HG03439 (cell line): ENCODE measurements at regions not wholly inside any gene's neighbourhood (a gene's known extent, or its start where the extent isn't known, plus 50 kb on each side); places are given as distances from the start of the nearest gene placed in this dataset.

Experiments
- ATAC-seq: cut with Tn5 transposase; IDR thresholded peaks from one replicate; pipeline ENCODE4 v1.9.1; 2021; ENCODE audit warnings: mild to moderate bottlenecking, moderate library complexity; ENCODE audit not compliant: unreplicated experiment

GRCh38 chr1:224846119-224846907 is 83.2 kb upstream of the DNAH14 start:
- ATAC-seq = no peak

GRCh38 chr1:224850446-224850845 is 79.0 kb upstream of the DNAH14 start:
- ATAC-seq = no peak

DNA sequence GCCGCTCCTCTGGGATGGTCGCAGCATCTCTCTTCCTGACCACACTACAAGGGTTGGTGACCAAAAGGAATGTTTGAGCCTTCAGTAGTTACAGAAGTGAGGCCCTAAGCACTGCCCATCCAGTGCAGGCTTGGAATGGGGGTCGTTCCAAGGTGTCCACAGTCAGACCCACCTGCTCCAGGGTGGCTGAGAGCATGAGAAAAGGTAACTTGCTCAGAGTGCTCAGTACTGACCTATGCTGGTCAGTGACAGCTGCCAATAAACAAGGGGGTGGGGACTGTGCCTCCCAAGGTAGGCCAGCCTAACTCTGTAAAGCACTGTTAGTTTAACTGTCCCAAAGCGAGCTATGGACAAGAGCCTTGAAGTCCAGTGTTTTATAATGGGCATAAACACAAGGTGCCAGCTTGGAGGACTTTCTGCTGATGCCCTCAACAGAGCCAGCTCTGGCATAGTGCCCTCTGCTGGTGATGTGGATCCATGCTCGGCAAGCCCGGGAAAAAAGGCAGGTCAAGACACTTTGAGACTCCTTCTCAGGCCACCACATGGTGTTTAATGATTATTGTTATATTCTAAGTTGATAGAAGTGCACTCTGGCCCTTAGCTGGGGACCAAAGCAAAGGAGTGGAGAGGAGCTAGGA is 78.1 kb upstream of the DNAH14 start:
- ATAC-seq = peak; percentile 82

DNA sequence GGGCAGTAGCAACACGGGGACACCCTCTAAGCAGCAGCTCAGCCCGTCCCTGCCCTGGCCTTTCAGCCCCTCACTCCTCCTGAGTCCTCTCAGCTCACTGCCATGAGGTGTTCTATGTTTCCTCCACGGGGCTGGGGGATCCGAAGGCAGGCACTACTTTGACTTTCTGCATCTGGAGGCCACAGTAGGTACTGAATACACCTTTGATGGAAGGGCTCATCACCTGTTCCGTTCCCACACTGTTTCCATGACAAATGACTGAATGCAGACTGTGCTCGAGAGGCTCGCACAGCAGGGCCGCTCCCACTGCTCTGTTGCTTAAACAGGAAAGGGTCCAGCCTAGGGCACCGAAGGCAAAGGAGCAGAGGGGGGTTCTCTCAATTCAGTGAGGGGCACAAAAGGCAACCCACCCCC is 77.6 kb upstream of the DNAH14 start:
- ATAC-seq = peak; percentile 32

DNA sequence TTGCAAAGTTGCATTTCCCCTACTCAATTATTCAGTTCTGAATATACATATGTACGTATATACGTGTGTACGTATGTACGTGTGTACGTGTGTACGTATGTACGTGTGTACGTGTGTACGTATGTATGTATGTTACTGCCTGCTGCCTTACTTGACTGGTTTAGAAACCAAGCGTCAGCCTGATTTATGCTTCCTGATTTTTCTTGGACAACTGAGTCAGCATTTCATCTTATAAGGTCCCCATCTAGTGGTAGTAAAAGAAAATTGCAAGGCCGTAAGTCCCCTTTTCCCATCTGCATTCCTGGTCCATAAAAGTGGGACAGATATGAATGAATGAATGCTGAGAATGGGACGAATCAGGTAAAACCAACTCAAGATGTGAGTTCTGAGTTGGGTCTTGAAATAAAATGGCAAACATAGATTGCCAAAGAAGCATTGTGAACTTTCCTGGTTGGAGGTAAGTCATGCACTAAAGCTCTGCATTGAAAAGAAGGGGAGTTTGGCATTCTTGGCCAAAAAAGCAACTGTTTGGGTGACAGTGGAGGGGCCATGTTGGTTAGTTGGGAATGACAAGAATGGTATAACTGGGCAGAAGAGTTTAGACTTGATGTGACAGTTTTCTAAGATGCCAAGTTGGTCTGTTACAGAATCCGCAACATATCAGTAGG is 76.4 kb upstream of the DNAH14 start:
- no peak for ATAC-seq

- ATAC-seq = no peak
These were observed 72.5 kb upstream of the DNAH14 start for GRCh38 chr1:224856973-224857372.

GRCh38 chr1:224859651-224860050 is 69.8 kb upstream of the DNAH14 start:
- no peak for ATAC-seq

DNA sequence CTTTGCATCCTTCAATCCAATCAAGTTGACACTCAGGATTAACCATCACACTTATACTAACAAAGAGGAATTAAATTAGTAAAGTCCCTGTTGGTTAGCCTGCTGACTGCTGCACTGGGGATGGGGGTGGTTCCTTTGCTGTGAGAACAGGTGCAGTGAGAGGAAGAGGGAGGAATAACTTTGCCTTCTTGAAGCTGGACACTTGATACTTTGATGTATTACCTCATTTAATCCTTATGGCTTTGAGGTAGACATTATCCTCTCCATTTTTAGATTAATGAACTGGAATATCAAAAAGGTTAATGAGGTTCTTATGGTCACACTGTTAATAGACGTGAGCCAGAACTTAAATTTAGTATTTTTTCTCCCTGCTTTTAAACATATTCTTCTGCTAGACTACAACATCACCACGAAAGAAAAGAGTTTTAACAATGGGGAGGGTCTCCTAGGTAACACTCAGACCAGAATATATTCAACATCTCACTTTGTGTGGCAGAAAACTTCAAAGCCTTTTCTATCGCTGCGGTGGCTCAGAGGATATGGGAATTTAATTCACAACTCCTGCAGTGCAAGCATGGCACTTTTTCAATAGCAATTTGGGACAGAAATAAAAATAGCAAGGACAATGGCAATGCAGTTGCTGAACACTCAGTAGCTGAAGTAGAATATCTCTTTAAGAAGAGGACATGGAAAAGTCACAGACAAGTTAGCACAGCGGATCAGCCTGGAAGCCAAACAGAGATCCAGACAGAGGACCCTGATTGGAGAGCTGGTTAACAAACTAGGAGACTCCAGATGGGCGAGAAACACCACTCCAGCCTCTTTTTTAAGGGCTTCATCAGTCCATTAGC is 68.8 kb upstream of the DNAH14 start:
- no peak for ATAC-seq

GRCh38 chr1:224861339-224861716 is 68.1 kb upstream of the DNAH14 start:
- ATAC-seq = no peak

- no peak for ATAC-seq
These were observed 66.0 kb upstream of the DNAH14 start for GRCh38 chr1:224863486-224863885.

DNA sequence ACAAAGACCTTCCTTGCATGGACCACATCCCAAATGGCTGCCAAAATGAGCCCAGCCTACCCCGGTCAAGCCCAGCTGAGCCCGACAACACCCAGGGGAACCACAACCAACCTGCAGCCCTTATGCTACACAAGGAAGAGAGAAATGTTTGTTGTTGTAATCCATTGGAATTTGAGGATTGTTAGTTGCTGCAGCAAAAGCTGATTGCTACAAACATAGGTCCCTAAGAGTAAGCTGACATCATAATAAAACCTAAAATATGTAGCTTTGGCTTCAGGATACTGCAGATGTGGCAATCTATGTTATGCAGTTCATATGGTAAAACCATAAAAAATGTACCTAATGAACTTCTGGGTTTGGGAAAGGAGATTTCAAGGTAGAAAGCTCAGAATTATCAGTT is 65.5 kb upstream of the DNAH14 start:
- no peak for ATAC-seq

DNA sequence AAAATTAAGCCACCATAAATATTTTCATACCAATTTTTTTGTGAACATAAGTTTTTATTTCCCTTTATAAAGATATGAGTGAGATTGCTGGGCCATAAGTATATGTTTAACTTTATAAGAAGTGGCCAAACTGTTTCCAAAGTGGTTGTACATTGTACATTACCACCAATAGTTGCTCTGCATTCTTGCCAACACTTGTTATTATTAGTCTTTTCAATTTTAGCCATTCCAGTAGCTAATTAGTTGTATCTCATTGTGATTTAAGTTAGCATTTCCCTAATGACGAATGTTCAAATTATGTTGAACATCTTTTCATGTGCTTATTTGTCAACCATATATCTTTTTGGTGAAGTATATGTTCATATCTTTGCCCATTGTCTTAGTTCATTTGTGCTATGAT is 64.0 kb upstream of the DNAH14 start:
- ATAC-seq = no peak

DNA sequence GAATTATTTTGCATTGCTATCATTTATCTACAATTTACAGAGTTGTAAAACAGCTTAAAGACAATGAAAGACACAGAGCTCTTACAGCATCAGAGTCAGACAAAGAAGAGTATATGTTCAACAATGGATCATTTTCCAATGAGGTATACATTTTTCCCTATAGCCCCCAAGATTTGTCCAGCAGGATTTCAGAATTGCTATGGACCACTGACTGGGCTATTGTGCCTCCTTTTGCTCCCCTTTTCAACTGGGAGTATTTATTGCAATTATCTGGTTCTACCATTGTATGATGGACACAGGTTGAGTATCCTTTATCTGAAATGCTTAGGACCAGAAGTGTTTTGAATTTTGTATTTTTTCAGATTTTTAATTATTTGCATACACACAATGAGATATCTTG is 62.5 kb upstream of the DNAH14 start:
- ATAC-seq = no peak

GRCh38 chr1:224867715-224868114 is 61.8 kb upstream of the DNAH14 start:
- no peak for ATAC-seq

GRCh38 chr1:224872832-224873433 is 56.5 kb upstream of the DNAH14 start:
- no peak for ATAC-seq

DNA sequence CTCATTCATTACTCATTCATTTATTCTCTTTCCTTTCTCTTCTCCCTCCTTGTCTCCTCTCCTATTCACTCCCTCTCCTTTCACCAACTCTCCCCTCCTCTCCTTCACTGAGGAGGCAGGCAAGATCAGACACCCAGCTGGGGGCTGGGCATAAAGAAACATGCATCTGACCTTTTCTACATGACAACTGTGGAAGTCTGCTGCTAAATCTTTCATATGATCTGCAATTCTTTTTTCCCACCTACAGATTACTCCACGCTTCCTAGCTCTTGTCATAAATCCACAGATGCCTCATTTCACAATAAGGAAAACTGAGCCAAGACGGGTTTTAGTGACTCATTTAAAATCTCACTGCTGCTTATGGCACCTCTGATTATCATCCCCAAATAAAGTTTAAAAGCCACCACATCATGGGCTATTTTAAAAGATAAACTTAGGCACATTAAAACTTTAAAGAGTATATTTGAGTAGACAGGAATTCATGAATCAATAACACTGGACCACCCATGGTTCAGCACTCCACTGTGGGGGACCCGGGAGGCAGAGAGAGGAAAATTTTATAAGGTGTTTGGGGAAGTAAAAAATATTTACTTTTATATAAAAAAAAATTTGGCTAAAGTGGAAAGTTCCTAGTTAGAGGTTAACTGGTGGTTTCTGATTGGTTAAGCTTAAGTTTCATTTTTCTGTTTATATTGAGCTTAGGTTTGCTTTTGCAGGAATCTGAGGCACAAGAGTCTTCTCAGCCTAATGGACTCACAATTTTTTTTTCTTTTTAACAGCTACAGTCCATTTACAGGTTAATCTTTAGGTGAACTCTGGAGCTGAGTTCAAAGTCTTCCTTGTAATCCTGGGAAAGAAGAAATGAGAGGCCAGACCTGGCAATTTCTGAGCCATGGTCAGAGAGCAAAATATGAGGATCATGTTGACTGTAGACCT is 55.8 kb upstream of the DNAH14 start:
- no peak for ATAC-seq

DNA sequence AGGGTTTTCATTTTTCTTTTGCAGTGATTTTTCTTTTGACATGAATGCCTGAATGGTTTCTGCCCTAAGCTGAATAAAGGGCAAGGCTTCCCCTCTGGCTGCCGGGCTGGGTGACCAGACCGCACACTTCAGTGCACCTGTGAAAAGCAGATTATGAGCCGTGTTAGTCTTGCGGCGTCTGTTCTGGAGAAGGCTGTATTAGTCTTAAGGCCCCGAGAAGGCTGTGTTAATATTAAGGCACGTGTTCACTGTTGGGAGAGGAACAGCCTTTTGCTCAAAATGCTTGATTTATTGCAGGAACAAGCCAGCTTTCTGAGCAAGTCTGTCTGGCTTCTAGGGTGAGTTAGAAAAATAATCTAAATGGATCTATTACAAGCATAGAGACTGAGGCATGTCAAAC is 54.7 kb upstream of the DNAH14 start:
- no peak for ATAC-seq

DNA sequence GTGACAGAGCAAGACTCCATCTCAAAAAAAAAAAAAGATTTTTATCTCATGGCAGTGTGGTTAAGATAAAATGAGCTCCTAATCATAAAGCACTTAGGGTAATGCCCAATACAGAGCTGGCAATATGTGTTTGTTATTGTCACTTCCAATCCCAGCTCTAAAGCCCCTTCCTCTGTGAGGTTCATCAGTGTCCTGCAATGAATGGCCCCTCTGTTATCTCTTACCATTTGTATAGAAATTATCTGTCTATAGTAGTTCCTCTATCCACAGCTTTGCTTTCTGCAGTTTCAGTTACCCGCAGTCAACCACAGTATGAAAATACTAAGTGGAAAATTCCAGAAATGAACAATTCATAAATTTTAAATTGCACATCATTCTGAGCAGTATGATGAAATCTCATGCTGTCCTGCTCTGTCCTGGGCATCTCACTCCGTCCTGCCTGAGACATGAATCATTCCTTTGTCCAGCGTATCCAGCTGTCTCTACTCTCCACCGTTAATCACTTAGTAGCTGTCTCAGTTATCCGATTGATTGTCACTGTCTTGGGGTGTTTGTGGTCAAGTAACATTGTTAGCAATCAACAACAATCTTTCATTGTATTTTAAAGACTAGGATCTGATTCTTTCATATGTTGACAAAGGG is 50.2 kb upstream of the DNAH14 start:
- no peak for ATAC-seq
